Central memory CD4-positive, alpha-beta T cell (primary cell): ENCODE measurements at regions not wholly inside any gene's neighbourhood (a gene's known extent, or its start where the extent isn't known, plus 50 kb on each side); places are given as distances from the start of the nearest gene placed in this dataset.

Experiments used
- DNase-seq: peaks from one replicate; pipeline ENCODE4 v3.0.0; 2022

DNA sequence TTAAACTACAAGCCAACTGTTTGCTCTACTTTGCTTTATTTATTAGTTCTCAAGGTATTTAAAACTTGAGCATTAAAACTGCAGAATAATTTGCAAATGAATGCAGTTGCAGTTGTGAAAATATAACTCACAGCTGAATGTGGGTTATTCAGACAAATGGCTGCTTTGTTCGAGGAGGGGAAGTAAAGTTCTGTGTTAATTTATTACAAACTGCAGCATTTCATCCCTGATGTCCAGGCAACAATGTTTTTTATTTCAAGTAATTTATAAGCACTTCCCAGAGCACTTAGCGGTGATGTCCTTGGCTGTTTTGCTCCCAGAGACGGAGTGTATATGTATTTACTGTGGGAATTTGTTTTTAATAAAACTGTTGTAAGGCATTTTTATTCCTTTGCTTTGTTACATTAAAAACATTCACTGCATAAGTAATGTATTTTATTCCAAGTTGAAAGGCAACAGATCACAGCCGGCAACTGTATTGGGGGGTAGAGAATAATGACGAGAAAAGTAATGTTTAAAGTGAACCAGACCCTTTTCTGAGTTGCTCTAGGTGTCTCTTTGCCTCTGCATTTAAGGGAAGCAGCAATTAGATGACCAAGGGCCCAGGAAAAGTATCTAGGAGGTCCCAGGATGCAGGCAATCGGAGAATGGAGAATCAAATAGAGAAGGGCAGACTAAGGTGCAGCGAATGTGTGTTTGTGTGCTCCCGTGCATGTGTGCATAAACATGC, 291.2 kb upstream of the SALL1 start:
- DNase-seq: no peak

DNA sequence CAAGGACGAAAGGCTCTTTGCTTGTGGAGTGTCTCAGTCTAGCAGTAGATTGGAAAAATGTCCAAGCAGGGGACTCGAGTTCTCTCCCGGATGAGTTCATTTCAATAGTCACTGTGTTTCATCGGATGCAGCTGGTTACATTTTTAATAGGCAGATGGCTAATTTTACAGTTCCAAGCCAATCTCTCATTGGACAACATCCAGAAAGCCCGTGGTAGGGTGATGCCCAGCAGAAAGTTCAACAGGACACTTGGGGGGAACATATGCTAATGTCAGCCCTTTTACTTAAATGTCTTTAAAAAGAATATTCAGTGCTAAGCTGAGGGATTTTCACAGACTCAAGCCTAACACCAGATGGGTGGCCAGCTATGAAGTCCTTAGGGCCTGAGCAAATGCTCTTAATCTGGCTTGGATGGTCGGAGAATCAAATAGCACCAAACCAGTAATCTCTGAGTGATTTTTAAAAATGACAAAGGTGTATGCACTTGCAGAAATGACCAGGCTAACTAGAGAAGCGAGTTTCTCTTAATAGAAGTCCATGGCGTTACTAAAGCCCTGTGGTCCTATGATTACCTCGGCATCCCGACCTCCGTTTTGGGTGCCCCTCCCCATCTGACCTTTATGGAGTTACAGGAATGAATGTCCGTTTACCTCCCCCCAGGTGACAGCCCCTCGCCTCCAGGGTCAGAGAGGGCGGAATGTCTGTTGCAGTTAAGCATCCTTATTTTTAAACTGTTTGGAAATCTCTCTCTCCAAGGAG, 289.2 kb upstream of the SALL1 start:
- no peak for DNase-seq

DNA sequence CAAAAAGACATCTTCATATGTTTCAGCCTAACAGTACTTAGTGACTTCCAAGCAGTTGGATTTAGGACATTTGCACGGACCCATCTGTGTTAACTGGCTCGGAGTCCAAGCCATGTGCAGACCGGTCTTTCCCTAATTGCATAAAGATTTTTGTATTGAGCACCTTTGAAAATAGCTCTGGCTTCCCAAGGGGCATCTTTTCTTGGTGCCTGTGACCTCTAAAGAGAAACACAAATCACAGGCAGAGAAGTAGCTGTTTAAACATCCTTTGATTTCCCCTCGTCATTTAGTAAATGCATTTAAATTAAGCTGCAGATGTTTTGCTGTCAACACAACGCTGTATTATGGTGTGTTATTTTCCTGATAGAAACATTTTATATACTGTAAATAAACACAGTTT, 288.2 kb upstream of the SALL1 start:
- no peak for DNase-seq

DNA sequence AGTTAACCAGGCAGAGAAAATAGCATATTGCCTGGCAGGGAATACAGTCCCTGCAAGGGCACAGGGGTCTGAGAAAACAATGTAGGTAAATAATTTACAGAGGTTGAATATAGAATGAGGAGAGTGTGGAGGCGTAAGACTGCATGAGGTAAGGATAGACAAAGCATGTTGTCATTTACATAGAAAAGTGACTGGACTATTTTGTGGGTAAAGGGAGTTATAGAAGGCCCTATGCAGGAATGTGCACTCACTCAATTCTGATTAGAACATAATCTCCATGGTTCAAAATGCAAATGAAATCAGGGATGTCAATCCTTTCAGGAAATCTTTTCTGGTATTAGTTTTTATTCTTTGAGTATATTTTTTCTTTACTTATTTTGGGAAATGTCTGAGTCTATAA, 285.7 kb upstream of the SALL1 start:
- no peak for DNase-seq

DNA sequence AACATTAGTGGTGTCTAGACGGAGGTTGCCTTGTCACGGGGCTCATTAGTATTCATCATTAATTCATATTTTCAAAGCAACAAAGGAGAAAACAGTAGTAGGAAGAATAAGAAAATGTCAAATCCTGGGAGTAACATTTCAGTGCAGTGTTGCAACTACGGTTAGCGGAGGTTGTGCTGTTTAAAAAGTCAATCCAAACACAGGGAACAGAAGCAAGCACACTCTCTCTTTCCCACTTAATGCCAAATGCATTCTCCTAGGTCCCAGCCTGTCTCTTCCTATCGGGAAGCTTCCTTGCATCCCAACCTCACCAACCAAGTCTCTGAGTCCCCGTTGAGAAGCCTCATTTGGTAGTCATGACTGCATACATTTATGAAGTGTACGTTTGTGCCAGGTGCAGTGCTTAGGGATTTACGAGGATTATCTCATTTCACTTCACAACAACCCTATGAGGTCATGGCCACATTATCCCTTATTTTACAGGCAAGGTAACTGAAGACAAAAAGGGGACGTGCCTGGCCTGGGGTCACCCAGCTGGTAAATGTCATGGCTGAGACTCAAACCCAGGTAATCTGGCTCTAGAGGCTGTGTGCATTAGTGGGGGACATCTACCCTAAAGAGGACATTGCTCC, 283.6 kb upstream of the SALL1 start:
- DNase-seq: no peak

DNA sequence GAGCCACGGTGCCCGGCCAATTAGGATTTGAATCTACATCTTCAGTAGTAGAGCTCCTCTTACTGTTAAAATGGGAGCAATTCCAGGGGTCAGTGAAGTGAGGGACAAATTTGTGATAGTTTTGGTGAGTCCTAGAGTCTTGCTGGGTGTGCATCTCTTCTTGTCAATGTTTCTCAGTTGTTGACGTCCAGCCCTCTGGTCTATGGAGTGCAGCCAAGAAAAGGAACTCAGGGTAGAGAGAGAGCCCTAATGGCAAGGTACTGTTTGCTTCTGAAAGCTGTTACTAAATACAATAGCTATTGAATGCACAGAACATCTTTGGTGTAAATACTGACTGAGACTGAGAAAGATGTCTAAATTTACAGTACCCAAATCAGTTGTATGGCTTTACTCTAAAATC, 282.5 kb upstream of the SALL1 start:
- DNase-seq: no peak

DNA sequence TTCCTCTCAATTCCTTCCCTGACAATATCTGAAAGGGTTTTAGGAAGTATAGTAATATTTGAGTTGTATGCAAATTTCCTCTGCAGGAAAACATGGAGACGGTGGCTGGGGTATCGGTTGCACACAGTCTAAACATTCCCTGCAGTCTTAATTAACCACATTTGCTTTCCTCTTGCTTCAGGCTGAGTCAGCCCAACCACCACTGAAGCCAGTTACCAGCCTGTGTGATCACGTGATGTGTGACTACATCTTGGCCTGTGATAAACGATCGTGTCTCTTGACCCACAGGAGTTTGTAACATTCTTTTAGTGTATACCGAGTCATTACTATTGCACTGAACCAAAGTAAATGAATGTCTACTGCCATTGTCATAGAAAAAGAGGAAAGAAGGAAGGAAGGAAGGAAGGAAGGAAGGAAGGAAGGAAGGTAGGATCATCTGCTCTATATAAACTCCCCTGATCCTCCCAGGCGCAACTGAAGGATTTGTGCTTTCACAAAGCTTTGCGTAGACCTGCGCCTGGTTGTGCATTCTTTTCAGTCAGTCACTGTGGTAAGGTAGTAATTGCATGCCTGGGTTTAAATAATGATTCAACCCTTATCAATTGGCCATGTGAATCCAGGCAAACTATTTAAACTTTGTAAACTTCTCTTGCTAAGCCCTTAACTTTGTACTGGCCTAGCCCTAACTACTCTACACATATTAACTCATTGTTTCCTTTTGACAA, 280.6 kb upstream of the SALL1 start:
- no peak for DNase-seq

DNA sequence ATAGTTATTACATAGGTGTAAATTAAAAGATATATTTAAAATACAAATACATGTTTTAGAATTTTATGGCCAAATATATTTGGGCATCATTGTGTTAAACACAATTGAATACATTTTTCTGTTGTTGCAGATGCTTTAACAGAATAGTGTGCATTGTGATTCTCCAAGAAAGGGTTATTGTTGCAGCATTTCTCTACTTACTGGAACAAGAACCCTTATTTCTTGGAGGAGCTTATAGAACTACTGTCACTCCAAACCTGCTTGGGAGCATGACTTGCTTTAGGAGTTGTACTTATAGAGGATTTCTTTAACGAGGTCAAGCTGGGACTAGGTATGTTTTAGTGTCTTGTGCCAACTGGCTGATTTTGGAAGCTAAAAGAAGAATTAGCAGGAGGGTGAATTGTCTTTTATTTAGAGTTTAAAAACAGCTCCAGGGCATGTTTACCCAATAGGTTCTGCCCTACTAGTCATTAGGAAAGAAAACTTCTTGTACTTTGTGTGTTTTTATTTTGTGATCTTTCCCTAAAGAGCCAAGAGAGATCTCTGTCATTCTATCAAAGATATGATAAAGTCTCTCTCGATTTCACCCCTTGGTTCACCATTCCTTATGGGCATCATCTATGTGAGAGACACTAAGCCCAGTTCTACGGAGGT, 279.8 kb upstream of the SALL1 start:
- no peak for DNase-seq

DNA sequence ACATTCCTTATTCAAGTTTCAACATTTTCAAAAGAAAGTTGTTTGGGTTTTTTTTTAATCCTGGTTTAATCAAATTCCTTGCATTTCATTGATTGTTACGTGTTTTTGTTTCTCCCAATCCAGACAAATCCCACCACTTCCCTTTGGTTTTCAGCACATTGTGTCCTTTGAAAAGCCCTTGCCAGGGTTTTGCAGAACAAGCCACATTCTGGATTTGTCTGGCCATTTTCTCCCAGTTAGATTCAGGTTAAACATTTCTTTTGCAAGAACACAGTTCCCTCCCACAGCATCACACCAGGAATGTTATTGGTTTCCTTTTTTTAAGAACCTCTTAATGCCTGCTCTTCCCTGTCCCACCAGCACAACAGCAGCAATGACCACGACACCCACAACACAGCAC, 278.0 kb upstream of the SALL1 start:
- DNase-seq: no peak

DNA sequence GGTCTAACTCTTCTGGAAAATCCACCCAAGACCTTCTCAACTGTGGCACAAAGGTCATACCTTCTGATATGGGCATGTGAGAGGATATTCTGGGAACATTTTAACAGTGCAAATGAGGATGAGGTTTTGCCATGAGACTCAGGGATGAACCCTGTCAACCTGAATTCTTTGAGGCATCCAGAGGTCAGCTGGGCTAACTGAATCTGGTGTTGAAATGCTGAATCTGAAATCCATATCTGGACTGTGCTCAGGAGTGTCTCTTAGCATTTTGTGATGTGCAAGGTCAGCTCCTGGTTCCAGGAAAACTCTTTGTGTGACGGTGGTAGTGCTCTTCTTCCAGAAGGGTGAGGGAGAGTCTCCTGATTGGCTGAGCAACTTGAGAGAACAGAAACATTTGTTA, 276.0 kb upstream of the SALL1 start:
- DNase-seq: no peak

DNA sequence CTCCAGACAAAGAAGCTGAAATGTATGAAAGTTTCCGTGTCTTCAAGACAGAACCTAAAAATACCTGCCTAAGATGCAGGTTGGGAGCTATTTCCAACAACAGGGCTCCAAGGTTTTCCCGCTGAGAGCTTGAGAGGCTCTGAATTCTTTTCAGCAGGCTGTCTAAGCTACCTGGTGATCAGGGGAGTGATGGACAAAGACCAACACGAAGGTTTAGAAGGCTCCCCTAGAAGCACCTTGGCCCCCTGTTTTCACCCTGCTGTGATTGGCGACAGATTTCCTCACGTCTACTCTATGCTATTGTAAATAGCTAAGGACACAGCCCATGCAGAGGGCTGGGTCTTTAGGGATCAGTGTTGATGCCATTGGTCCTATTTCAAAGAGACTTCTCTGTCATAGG, 275.2 kb upstream of the SALL1 start:
- DNase-seq: no peak

DNA sequence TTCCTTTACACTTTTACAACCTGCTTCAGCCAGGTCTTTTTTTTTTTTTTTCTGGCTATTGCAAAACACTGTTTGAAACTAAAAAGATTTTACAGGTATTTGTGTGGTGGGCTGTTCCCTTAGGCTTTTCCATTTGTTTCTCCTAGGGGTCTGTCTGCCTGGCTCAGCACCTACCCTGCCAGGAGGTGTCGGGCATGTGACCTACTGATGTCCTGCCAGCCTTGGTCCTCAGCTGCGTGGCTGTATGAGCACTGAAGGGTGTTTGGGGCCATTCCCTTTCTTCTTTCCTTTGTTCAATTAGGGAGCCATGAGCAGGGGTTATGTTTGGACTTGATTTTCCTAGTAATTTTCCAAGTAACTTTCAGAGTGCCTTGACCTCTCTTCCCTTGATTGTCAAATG, 269.2 kb upstream of the SALL1 start:
- DNase-seq: no peak

DNA sequence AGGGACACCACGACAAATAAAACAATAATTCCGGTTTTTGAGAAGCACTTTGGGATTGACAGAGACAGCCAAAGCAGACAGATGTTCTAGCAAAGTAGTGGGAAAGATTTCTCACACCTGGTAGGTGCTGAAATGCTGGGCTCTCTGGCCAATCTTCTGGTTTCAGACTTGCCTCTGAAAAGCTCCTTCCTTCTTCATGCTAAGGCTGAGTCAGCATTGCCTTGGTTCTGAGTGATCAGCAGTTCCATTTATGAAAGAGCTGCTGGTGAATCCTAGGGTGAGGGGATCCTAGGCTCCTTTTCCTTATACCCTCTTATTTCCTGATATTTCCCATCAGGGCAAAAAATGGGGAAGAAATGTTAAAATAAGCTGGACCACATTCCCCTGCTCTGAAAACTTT, 268.7 kb upstream of the SALL1 start:
- no peak for DNase-seq

DNA sequence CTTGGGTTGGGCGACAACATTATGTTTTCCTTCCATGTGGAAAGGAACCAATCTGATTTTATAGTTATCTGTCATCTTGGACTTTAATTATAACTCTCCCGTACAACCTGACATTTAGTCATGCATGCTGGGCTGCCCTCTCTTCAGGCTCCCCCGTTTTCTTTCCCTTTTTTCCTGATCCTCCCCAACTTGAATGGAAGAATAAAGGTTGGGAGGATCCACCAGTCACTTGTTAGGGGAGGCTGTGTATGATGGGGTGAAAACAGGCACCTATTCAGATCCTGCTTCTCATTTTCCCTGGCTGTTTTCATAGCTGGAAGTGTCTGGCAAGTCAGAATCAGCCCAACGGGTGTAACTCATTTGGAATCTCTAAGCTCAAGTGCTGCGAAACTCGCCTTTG, 267.2 kb upstream of the SALL1 start:
- no peak for DNase-seq

DNA sequence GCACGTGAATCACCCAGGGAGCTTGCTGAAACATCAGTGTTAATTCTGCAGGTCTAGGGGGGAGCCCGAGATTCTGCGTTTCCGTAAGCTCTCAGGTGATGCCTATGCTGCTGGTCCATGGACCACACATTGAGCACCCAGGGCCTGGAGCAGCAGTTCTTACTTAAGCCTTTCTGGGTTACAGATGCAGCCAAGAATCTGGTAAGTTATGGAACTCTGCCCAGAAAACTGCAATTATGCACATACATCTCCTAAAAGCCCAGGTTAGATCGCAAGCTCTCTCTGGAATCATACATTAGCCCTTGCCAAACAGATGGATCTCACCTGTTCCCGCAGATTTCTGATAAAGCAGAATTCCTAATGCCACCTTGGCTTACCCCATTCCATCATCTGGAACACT, 265.9 kb upstream of the SALL1 start:
- DNase-seq: no peak

DNA sequence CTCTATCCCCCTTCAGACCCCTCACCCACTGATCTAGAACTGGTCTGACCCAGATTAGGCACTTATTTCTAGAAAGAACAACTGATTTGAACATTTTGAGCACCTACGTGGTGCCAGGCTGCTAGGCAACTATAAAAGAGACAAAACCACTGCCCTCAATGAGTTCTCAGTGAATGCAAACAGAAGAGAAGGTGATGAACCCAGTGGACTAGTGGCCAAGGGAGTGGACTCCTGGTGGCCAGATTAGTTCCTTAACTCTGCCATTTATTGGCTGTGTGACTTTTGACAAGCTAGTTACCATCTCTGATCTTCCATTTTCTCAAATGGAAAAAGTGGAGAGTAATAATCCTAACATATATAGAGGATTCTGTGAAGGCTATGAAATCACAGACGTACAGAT, 259.1 kb upstream of the SALL1 start:
- DNase-seq: no peak

DNA sequence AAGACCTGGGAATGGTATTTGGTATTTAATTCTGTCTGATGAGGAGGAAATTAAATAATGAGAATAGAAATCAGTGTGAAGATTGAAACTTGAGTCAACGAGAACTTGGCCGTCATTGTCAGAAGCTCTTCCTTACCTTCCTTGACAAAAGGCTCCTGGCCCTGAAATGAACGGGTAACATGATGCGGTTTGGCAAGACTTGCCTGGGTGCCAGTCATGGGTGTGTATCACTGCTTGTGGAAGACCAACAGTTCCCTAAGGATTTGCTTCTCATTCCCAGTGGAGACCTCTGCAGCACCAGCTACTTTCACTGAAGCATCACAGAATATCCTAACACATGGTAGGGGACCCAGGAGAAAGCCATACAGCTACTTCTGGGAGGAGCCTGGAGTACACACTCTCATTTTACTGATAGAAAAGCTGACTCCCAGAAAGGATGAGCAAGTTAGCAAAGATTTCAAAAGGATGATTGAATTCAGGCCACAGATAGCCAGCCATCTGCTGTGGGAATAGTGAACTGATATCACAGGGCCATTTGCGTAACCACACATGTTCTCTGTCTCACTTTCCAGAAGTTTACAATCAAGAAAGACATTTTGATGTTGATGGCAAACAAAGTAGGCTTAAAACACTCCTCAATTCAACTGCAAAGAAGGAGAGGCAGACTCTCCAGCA, 258.1 kb upstream of the SALL1 start:
- no peak for DNase-seq

DNA sequence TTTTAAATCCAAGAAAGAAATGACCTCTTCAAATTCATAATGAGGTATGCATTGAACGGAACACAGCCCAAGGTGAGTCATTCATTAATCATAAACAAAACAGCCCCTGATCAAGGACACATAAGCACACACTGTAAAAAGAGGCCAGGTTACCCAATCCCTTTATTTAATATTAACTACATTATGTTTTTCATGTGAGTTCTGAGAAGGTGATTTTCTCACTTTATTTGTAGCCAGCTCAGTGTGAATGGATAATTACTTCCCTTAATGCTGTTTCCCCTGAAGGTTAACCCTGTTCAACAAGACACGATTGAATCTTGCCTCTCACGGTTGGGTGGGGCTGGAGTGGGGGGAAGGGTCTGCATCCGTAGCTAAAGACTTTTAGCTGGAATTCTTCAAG, 257.3 kb upstream of the SALL1 start:
- DNase-seq: no peak

DNA sequence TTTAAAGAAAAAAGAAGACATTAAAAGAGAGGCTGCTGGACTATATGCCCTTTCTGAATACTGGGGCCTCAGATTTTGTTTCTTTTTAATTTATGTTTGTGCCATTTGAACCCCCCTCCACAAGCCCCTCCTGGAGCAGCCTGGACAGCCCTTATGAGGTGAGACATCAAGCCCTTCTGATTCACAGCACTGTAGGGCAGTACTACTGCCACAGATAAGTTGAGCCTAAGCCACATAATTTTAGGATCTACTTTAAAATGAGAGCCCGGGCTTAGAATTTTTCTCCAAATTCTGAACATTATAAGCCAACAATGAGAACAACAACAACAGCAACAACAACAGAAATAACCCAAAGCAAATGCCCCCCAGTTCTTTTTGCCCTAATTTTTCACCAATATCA, 256.9 kb upstream of the SALL1 start:
- no peak for DNase-seq

DNA sequence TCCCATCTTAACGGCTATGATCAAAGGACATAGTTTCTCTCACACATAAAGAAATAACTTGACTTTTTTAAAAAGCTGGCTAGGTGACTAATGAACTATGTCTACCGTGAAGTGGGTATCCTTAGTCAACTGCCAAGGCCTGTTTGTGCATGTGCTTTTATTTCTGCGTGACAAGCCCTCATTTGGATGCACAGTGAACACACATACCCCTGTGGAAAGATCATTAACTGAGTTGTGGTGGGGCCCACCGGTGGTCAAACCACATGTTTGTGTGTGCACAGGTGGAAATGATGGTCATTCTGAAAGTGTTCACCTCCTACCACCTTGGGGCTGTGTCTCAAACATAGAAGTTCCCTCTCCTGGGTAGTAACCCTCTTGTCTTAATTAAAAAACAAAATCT, 256.1 kb upstream of the SALL1 start:
- DNase-seq: no peak

DNA sequence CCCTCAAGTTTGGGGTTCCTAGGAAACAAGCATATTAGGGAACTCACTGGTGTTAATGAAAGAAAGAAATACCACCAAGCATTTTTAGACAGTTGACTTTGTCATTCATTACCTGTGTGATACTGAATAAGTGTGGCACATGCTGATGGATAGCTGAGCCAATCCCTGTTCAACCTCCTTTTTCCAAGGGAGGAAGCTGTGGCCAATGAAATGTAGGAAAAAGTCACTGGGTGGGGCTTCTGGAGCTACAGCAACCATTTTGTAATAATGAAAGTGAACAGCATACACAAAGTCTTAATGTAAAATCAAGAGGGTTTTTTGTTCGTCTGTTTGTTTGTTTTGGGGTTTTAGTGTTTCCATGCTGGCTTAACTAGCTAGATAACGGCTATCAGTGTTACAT, 254.3 kb upstream of the SALL1 start:
- DNase-seq: no peak

DNA sequence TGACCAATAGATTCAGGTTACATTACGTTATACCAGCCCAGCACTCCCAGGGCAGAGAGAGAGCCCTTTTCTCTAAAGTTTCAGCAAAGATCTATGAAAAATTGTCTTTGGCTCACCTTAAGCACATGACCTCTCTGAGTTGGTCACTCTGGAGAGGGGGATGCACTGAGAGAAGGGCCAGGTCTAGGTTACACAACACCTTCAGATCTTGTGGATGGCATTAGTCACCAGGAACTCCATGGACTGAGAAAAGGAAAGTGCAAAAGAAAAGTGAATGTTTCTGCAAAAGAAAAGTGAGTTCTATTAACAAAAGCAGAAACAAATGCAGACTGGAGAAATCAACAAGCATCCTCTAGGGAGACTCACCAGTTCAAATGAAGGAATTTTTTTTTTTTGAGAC, 253.3 kb upstream of the SALL1 start:
- DNase-seq: no peak

DNA sequence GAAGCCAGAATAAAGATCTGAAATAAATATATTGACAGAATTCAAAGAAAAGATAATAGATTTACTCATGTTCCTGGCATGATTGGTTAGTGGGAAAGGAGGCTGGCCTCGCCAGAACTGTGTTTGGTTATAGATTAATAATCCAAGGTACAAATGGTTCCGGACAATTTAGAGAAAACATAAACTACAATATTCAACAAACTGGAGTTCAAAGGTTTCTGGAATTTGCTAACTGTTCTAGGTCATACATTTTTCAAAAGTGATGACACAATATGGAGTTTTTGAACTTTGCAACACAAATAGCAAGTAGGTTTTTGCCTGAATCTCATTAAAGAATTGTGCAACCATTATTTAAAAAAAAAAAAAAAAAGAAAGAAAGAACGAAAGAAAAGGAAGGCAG, 251.7 kb upstream of the SALL1 start:
- no peak for DNase-seq
